NOMO-1 treated with dmso at 0.1 percent for 144 hours (cell line): ENCODE measurements at regions not wholly inside any gene's neighbourhood (a gene's known extent, or its start where the extent isn't known, plus 50 kb on each side); places are given as distances from the start of the nearest gene placed in this dataset.

ENCODE experiments used
- DNase-seq: peaks from one replicate; lab custom pipeline; 2025; ENCODE audit not compliant: unreplicated experiment; lab: John Stamatoyannopoulos, UW

DNA sequence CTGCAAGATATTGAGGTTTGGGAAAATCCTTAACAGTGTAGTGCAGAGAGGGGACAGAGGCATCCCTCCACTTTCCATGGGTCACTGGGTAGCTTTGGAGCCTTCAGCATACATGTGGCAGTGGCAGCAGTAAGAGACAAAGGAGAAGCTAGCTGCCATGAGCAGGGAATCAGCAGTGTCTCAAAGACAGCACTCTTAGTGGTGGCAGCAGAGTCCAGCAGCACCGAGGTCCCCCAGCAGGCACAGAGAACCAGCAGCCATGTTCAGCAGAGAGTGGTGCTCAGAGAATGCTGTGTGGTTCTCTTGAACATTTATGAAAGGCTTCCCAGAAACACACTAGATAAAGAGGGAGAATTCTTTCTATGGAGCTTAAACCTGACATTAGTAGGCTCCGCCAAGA, 308.5 kb downstream of the CENPC start:
- no peak for DNase-seq

DNA sequence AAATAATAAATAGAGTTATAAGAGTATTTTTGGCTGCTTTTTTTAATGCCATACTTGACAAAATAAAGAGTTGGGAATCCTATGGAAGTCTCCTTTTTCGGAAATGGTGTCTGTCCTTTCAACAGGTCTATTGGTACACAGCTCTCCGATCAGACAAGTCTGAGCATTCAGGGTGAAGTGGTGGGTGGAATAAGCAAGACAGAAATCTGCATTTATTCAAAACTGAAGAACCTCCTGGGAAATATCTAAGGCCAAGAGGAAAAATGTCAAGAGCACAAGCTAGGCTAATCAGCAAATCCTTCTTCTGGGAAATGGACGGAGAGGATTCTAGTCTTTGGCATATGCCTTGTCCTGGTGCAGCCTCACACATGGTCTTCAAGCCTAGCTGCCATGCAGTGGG, 309.0 kb downstream of the CENPC start:
- DNase-seq = no peak

DNA sequence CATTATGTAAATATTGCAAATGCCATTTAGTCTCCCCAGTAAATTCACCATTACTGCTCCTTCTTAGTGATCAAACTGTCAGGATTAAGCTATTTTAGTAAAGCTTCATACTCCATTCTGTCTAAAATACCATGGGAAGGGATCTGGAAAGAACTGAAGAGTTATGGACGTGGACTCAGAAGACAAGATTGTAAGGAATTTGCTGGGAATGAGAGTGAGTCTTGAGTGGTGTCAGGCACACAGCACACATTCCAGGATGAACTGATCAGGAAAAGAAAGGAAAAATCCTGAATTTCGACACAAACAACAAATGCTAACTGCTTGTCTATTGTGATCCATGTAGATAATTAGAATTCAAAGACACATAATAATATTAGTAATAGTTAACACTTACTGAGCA, 311.0 kb downstream of the CENPC start:
- no peak for DNase-seq

DNA sequence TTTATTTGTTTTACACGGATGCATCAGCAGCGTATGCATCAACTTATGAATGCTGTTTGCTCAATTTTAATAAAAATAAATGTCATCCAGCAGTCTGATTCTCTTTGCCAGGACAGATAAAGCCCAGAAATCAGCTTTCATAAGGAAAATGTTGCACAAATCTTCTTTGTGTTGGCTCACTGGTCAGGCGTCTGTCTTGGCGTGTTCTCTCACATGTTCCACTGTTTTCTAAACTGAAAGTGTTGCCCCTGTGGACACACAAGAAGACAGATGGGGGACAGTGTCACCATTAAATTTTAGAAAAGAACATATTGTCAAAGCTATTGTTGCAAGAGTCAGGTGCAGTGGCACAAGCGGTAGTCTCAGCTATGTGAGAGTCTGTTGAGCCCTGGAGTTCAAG, 316.2 kb downstream of the CENPC start:
- DNase-seq = no peak

DNA sequence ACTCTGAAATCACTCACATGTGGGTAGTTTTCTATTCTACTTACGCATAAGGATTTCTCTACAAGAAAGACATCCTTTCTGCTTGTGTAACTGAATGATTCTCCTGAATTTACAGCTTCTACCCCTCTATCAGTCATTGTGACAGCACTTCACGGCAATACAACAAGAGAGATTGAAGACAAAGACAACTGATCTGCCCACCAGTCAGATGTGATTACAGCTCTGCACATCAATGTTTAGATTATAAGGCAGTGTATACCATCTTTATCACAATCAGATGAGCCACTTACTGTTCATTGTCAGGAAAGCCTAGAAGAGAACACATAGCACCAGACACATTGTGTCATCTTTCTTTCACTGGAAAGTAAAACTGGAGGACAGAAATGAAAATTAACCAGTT, 324.4 kb downstream of the CENPC start:
- no peak for DNase-seq

DNA sequence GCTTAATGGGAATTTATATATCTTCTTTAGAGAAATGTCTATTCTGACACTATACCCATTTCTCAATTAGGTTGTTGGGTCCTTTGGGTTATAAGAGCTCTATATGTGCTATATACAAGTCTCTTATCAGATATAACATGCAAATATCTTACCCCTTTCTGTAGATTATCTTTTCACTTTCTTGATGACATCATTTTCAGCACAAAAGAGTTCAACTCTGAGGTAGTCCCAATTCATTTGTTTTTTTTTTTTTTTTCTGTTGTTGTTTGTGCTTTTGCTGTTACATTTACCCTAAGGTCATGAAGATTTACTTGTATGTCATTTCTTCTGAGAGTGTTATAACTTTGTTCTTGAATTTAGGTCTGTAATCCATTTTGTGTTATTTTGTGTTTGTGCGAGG, 326.4 kb downstream of the CENPC start:
- no peak for DNase-seq

DNA sequence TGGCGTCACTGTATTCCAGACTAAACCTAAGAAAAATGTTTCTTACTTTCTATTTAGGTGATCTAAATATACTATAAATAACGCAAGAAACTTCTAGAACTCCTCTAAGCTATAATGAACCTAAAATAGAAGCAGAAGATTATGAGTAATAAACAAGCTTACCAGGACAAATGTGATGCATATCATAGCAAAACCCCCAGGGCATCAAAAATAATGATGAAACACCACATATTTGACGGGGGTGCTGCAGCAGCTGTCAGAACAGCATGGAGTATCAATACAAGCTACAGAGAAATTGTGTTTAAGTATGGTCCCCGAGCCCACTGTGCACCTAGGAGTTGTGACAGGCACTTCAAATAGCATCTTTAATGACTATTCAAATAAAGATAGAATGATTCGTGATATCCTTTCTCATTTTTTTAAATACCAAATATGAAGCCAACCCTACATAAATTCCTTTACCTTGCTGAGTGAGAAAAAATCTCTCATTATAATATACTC, 337.3 kb downstream of the CENPC start:
- DNase-seq = no peak

DNA sequence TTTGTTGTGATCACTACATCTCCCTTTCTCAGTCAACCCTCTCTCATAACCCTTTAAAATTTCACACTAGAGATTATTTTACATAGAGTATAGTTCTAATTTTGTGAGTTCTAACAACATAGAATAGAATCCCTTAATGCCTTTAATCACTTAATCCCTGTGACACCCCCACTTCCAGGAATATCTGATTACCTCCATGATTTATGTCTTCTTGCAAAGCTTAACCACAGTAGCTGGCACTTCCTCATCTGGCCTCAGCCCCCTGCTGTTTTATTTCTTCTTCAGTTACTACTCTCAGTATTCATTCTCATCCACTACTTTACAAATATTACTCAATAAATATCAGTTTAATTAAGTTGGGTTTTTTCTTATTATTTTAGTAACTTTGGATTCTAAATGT, 340.9 kb downstream of the CENPC start:
- peak; percentile 25 for DNase-seq

DNA sequence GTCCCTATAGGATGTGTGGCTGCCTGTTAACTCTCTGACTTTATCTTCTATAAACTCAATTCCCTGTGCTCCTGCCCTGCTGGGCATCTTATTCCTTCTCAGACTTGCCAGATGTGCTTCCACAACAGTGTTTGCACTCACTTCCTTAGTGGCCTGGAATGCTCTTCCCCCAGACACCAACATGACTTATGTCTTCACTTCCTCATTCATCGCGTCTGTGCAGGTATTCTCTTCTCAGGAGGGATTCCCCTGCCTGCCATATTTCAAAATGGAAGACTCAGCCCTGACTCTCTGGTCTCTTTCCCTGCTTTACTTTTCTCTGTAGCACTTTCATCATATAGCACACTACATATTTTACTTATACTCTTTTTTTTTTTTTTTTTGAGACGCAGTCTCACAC, 344.0 kb downstream of the CENPC start:
- no peak for DNase-seq

DNA sequence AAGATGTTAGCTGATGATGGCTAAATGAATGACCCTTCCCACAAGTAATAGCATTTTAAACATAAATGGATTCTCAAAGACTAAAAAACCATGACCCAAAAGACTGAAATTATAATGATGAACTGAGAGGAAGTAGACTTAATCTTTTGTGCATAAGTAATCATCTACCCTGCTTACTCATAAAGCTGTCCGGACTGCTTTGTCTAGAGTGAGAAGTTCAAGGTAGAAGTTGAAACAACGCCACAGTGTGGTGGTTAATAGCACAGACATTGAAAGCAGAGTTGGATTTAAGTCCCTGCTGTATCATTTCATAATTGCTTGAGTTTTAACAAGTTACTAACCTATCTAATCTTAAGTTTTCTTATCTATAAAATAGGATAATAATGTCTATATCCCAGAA, 346.6 kb downstream of the CENPC start:
- no peak for DNase-seq

DNA sequence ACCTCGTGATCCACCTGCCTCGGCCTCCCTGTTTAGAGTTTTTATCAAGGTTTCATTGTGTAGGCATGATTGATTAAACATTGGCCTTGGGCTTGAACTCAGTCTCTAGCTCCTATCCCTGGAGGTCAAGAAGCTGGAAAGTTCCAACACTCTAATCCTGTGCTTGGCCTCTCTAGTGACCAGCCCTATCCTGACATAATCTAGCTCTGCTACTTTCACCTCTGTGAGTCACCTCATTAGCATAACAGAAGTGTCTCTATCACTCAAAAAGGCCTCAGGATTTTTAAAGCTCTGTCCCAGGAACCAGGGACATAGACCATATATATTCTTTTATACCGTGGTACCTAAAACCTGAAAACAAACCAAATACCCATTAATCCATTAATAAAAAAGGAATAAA, 377.5 kb downstream of the CENPC start:
- no peak for DNase-seq

DNA sequence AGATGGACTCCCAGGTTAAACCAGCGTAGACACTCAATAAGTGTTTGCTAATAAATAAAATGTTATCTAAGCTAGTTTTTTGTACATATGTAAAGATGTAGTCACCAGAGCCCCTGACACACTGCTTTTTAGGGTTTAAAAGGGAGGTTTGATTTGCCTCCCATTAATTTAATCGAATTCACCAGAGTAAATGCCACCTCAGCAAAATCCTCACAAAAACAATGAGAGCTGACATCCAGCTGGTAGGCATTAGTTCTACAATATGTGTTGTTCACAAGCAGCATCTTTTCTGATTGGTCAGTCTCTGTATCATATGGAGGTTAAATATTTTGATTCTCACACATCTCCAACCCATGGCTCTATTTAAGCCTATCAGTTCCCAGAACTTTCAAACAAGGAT, 382.6 kb downstream of the CENPC start:
- no peak for DNase-seq

DNA sequence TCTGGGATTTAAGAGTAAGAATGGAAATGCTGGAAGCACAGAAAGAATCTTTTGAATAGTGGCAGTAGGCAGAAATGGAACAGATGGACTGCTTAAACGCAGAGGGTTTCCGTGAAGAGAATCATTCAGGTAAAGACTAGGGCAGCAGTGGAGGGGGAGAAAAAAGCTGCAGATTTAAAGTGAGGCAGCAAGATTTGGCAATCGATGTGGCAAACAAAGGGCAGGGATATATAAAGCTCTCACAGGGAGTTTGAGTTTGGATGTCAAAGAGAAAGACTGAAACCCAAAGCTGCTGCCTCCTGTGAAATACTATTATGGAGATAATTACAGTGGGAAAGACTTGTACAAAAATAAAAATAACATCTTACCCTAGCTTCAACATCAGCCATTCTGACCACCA, 384.0 kb downstream of the CENPC start:
- no peak for DNase-seq

DNA sequence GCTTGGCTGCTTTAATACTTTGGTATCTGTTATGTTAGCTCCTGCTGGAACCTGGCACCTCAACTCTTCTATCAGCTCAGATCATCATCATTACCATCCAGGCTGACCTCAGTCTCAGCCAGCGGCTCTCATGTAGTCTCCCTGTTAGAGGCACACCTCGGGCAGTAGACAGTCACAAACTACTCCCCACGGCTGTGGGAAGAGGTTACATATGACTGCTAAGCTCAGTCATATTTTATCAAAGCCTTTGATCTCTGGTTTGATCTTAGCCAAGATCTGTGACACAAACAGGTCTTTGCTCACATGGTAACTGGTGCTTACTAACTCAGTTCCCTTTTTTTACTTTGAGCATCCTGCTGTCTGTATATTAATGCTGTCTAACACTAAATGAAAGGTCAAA, 384.9 kb downstream of the CENPC start:
- no peak for DNase-seq

DNA sequence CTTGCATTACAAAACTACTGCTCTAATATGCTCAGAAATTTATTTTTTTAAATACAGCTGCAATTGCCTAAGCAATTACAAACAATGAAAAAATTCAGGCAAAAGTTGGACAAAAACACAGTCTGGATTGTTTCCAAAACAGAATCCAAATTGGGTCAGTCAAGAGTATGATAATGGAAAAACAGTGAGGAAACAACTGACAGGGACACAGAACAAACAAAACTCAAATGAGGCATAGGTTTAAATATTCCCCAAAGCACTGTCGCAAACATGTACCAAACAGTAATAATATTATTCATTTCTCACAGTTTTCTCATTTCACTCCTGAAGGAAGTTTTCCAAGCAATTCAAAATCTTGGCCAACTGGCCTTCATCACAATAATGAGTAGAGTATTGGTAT, 386.6 kb downstream of the CENPC start:
- DNase-seq = no peak

DNA sequence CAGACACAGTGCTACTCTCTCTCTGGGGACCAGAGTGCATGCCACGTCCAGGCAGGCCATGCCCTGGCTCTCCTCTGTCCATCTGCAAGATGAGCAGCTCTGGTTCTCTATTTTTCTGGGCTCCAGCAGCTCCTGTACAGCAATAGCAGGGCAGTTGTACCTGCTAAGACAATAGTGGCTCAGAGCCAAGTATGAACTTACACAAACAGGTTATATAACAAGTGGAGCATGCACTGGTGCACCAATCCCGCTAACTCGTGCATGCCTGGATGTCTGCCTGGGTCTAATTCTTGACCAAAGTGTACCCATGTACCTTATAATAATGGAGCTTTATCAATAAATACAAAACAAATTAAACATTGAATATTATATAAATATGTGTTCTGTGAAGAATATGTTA, 392.3 kb downstream of the CENPC start:
- DNase-seq = no peak

DNA sequence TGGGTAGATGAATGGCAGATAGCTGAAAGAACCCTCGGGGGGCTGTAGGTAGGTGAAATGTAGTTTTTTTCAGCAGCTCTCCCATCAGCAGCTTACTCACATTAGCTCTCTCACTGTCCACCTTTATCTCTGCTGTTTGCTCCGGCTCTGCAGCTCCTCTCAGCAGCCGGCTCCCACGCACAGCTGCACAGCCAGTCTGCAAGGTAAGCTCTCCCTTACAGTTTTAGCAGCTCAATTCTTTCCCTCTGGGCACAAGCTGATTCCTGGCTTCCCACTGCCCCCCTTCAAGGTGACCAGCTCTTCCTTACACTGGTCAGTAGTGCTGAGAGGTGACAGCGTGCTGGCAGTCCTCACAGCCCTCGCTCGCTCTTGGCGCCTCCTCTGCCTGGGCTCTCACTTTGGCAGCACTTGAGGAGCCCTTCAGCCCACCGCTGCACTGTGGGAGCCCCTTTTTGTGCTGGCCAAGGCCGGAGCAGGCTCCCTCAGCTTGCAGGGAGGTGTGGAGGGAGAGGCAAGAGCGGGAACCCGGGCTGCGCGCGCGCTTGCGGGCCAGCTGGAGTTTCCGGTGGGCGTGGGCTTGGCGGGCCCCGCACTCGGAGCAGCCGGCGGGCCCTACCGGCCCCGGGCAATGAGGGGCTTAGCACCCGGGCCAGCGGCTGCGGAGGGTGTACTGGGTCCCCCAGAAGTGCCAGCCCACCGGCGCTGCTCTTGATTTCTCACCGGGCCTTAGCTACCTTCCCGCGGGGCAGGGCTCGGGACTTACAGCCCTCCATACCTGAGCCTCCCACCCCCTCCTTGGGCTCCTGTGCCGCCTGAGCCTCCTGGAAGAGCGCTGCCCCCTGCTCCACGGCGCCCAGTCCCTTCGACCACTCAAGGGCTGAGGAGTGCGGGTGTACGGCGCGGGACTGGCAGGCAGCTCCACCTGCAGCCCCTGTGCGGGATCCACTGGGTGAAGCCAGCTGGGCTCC, 393.6 kb downstream of the CENPC start:
- no peak for DNase-seq

DNA sequence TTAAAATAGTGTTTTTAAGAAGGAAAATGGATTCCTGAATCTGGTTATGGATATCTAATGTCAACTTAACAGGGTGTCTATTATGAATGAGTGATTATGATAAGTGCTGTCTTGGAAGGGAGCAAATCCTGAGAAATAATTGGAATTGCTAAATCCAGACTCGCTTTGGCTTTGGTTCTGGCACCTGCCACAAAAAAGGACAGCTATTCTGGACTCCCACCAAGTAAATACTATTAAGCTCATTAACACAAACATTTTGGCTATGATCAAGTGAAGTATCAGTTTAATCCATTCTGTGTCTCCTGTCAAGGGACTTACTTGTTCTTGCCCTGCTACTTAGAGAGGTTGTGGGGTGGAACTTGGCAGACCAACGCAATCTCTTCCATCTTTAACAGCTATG, 403.7 kb downstream of the CENPC start:
- no peak for DNase-seq

DNA sequence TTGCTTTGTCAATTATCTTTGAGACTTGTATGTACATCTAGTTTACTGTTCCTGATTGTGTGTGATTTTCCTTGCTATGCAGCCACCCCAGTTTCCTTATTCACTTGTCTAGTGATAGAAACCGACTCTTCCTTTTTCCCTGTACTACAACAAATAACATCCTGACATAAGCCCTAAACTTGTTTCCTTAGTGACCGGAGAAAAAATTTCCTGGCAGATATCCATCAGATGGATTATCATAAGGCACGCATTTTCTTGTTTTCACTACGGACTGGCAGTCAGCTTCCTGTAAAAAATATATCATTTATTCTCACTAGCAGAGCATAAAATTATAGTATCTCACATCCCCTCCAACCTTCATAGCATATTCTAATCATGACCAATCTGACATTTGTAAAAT, 410.7 kb downstream of the CENPC start:
- DNase-seq = no peak

DNA sequence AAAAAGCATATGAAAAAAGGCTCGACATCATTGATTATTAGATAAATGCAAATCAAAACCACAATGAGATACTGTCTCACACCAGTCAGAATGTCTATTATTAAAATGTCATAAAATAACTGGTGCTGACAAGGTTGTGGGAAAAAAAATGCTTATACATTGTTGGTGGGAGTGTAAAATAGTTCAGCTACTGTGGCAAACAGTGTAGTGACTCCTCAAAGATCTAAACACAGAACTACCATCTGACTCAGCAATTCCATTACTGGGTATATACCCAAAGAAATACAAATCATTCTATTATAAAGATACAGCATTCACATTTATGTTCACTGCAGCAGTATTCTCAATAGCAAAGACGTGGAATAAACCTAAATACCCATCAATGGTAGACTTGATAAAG, 412.1 kb downstream of the CENPC start:
- no peak for DNase-seq

DNA sequence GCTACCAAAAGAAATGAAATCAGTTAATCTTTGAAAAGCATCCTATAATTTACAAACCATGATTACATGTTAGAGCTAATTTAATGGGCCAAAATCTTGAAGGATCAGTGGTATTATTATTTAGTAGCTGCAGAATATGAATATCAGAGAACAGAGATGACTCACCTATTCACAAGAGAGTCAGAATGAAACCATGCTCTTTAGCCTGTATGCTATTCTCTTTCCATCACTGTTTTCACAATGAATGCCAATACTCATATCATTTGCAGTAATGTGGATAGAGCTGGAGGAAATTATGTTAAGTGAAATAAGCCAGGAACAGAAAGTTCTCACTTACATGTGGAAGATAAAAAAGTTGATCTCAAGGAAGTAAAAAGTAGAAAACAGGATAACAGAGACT, 414.1 kb downstream of the CENPC start:
- no peak for DNase-seq

DNA sequence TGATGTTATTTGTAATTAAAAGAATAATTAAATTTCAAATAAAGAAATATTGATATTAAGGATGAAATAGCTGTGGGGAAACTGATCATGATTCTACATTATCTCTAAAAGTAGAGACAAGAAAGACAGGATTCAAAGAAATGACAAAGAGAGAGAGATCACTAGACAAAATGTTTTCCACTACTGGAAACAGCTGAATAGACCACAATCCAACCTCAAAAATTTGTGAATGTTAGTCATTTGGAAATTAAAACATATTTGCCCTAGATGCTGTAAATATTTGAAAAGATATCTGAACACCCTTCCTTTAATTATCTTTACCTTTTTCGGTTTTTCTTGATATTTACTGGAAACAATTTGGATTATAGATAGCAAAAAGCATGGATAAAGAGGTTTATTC, 414.9 kb downstream of the CENPC start:
- DNase-seq = no peak

DNA sequence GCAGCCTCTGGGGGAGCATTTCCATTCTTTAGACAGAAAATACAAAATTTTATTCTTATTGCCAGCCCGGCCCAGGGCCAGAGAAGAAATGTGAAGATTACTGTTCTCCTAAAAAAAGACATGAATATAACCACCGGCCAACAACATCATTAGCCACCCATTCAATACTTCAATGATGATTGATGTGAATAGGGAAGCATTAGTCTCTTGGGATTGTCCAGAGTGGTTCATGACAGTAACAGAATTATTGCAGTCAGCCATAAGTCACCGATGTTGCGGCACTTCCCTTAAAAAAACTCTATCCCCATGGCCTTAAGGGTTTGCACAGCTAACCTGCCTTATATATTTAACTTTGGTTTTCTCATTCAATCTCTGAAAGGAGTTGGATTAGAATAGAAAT, 418.7 kb downstream of the CENPC start:
- no peak for DNase-seq
